H9 (cell line): ENCODE measurements at regions not wholly inside any gene's neighbourhood (a gene's known extent, or its start where the extent isn't known, plus 50 kb on each side); places are given as distances from the start of the nearest gene placed in this dataset.

ENCODE experiments used
- DNase-seq: peaks from one replicate; pipeline ENCODE4 v3.0.0-alpha.2; 2017
- H2AFZ ChIP-seq: one replicate; pipeline ENCODE4 v1.6.1; 2013; ENCODE audit warnings: mild to moderate bottlenecking, low read length, control low read depth, moderate library complexity
- H2AK5ac ChIP-seq: 2 replicates; pipeline ENCODE4 v1.6.1; 2013; ENCODE audit warnings: low read length, control low read depth, mixed read lengths; ENCODE audit not compliant: insufficient read length
- H2BK120ac ChIP-seq: one replicate; pipeline ENCODE4 v1.6.1; 2013; ENCODE audit warnings: low read depth, mild to moderate bottlenecking, low read length, control low read depth, inconsistent platforms; ENCODE audit not compliant: poor library complexity, severe bottlenecking
- H2BK12ac ChIP-seq: 2 replicates; pipeline ENCODE4 v1.6.1; 2013; ENCODE audit warnings: low read length, control low read depth, mixed read lengths, low read depth; ENCODE audit not compliant: insufficient read length
- H2BK15ac ChIP-seq: 2 replicates; pipeline ENCODE4 v1.6.1; 2013; ENCODE audit warnings: low read depth, low read length, control low read depth
- H2BK20ac ChIP-seq: one replicate; pipeline ENCODE4 v1.6.1; 2013; ENCODE audit warnings: low read depth, mild to moderate bottlenecking, low read length, control low read depth, inconsistent platforms; ENCODE audit not compliant: poor library complexity, severe bottlenecking
- H2BK5ac ChIP-seq: 2 replicates; pipeline ENCODE4 v1.6.1; 2013; ENCODE audit warnings: low read length, control low read depth, mixed read lengths; ENCODE audit not compliant: insufficient read length
- H3K14ac ChIP-seq: 2 replicates; pipeline ENCODE4 v1.6.1; 2013; ENCODE audit warnings: low read length, control low read depth; ENCODE audit not compliant: insufficient read depth
- H3K18ac ChIP-seq: 2 replicates; pipeline ENCODE4 v1.6.1; 2013; ENCODE audit warnings: low read depth, mild to moderate bottlenecking, mixed read lengths, low read length, control low read depth; ENCODE audit not compliant: insufficient read length
- H3K23ac ChIP-seq: 2 replicates; pipeline ENCODE4 v1.6.1; 2013; ENCODE audit warnings: low read length, control low read depth, mixed read lengths, low read depth; ENCODE audit not compliant: insufficient read length
- H3K23me2 ChIP-seq: 2 replicates; pipeline ENCODE4 v1.6.1; 2013; ENCODE audit warnings: low read depth, mild to moderate bottlenecking, mixed read lengths, low read length, control low read depth; ENCODE audit not compliant: insufficient read length, poor library complexity, severe bottlenecking
- H3K27ac ChIP-seq: 2 replicates; pipeline ENCODE4 v1.5.1; 2013; ENCODE audit warnings: low read length, control low read depth, mixed read lengths, low read depth; ENCODE audit not compliant: insufficient read length
- H3K27me3 ChIP-seq: 2 replicates; pipeline ENCODE4 v1.6.1; 2013; ENCODE audit warnings: low read length, control low read depth, inconsistent platforms; ENCODE audit not compliant: insufficient read depth
- H3K4ac ChIP-seq: 2 replicates; pipeline ENCODE4 v1.6.1; 2013; ENCODE audit warnings: low read depth, mild to moderate bottlenecking, control low read depth, inconsistent platforms, low read length, moderate library complexity
- H3K4me1 ChIP-seq: 2 replicates; pipeline ENCODE4 v1.6.1; 2013; ENCODE audit warnings: low read length, control low read depth, inconsistent platforms; ENCODE audit not compliant: insufficient read depth
- H3K4me2 ChIP-seq: 2 replicates; pipeline ENCODE4 v1.6.1; 2013; ENCODE audit warnings: low read length, control low read depth, mixed read lengths; ENCODE audit not compliant: insufficient read length, insufficient read depth
- H3K56ac ChIP-seq: 2 replicates; pipeline ENCODE4 v1.6.1; 2013; ENCODE audit warnings: low read depth, mild to moderate bottlenecking, mixed read lengths, low read length, control low read depth; ENCODE audit not compliant: insufficient read length
- H3K79me1 ChIP-seq: 2 replicates; pipeline ENCODE4 v1.6.1; 2013; ENCODE audit warnings: low read depth, mild to moderate bottlenecking, moderate library complexity, low read length, control low read depth, inconsistent platforms; ENCODE audit not compliant: insufficient read depth, poor library complexity, severe bottlenecking
- H3K79me2 ChIP-seq: 2 replicates; pipeline ENCODE4 v1.6.1; 2013; ENCODE audit warnings: low read length, control low read depth, inconsistent platforms; ENCODE audit not compliant: insufficient read depth
- H3K9ac ChIP-seq: 2 replicates; pipeline ENCODE4 v1.6.1; 2013; ENCODE audit warnings: low read length, control low read depth, mixed read lengths; ENCODE audit not compliant: insufficient read length; ENCODE audit errors: extremely low read depth
- H3K9me3 ChIP-seq: one replicate; pipeline ENCODE4 v1.6.1; 2013; ENCODE audit warnings: low read depth, low read length, inconsistent platforms; ENCODE audit not compliant: control insufficient read depth
- H3T11ph ChIP-seq: one replicate; pipeline ENCODE4 v1.6.1; 2013; ENCODE audit warnings: mild to moderate bottlenecking, low read length, control low read depth, inconsistent platforms
- H4K20me1 ChIP-seq: one replicate; pipeline ENCODE4 v1.6.1; 2013; ENCODE audit not compliant: control insufficient read depth, insufficient read length, insufficient read depth
- H4K5ac ChIP-seq: 2 replicates; pipeline ENCODE4 v1.6.1; 2013; ENCODE audit warnings: low read depth, mild to moderate bottlenecking, mixed read lengths, low read length, control low read depth; ENCODE audit not compliant: insufficient read length
- H4K8ac ChIP-seq: replicated peaks from 2 replicates; pipeline ENCODE4 v1.6.1; 2013; ENCODE audit warnings: low read length, control low read depth, mixed read lengths, low read depth; ENCODE audit not compliant: insufficient read length
- H4K91ac ChIP-seq: 2 replicates; pipeline ENCODE4 v1.6.1; 2013; ENCODE audit warnings: low read depth, mild to moderate bottlenecking, moderate library complexity, mixed read lengths, low read length, control low read depth; ENCODE audit not compliant: insufficient read length
- H3K27ac Mint-ChIP-seq, 3 experiments: 2 replicates in 2 of 3; 3 replicates in 1 of 3; pipeline ENCODE4 v1.8.0; 2020 to 2021; ENCODE audit warnings: mixed read lengths in 3 of 3, mild to moderate bottlenecking in 1 of 3, moderate library complexity in 1 of 3
- H3K27me3 Mint-ChIP-seq: 2 replicates; pipeline ENCODE4 v1.8.0; 2021; ENCODE audit warnings: low read depth, mild to moderate bottlenecking, moderate library complexity, mixed read lengths
- H3K36me3 Mint-ChIP-seq, 3 experiments: 2 replicates in 2 of 3; 3 replicates in 1 of 3; pipeline ENCODE4 v1.8.0; 2020 to 2021; ENCODE audit warnings: low read depth in 3 of 3, mixed read lengths in 3 of 3; ENCODE audit not compliant: insufficient read depth in 1 of 3
- H3K4me1 Mint-ChIP-seq, 2 experiments: 2 replicates each; pipeline ENCODE4 v1.8.0; 2020; ENCODE audit warnings: mixed read lengths in 2 of 2
- H3K4me3 Mint-ChIP-seq, 2 experiments: 2 replicates in 1 of 2; 3 replicates in 1 of 2; pipeline ENCODE4 v1.8.0; 2020 to 2021; ENCODE audit warnings: mild to moderate bottlenecking in 2 of 2, mixed read lengths in 2 of 2, moderate library complexity in 1 of 2
- H3K9me3 Mint-ChIP-seq, 2 experiments: 2 replicates in 1 of 2; 3 replicates in 1 of 2; pipeline ENCODE4 v1.8.0; 2020; ENCODE audit warnings: mild to moderate bottlenecking in 2 of 2, mixed read lengths in 2 of 2, moderate library complexity in 1 of 2
- WGBS: extraction: QIAGEN DNeasy Blood & Tissue Kit; methylation state at CpG from one replicate; pipeline ENCODE4 v1.1.7; 2013; ENCODE audit warnings: missing lambda C conversion rate, low lambda C conversion rate, mixed read lengths; ENCODE audit not compliant: insufficient read length; ENCODE audit errors: extremely low coverage; 5-methylcytosine and 5-hydroxymethylcytosine counted together
- TF ChIP-seq, protein P1 (sequence below): fragments of 200-600 bp; sonication (generic); conservative IDR thresholded peaks from 3 replicates; pipeline ENCODE4 v1.8.0; 2021; ENCODE audit warnings: antibody characterized with exemption, mild to moderate bottlenecking

DNA sequence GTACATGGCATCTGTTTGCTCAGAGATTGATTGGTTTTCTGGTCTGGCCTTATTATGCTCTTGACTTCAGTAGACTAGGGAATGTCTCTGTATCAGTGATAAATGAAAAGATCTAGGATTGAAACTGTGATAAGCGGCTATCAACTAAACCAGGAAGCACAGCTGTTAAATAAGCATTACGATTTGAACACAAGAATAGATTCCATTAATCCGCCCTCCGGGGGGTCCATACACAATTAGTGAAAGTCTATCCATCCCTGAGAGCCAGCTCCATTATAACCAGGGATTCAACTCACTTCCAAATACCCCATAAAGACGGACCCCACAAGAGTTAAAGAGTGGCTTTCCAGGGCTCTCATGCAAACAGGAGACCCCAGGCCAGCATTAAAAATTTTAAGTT, 279.0 kb downstream of the GRIN2B start:
- no peak overlapping the region for H4K5ac ChIP-seq
- no peak overlapping the region for H2BK12ac ChIP-seq
- TF ChIP-seq, protein P1, sequence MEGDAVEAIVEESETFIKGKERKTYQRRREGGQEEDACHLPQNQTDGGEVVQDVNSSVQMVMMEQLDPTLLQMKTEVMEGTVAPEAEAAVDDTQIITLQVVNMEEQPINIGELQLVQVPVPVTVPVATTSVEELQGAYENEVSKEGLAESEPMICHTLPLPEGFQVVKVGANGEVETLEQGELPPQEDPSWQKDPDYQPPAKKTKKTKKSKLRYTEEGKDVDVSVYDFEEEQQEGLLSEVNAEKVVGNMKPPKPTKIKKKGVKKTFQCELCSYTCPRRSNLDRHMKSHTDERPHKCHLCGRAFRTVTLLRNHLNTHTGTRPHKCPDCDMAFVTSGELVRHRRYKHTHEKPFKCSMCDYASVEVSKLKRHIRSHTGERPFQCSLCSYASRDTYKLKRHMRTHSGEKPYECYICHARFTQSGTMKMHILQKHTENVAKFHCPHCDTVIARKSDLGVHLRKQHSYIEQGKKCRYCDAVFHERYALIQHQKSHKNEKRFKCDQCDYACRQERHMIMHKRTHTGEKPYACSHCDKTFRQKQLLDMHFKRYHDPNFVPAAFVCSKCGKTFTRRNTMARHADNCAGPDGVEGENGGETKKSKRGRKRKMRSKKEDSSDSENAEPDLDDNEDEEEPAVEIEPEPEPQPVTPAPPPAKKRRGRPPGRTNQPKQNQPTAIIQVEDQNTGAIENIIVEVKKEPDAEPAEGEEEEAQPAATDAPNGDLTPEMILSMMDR: no peak
- H4K20me1 ChIP-seq: no peaks in the 10 kb centered on the region
- H3K4ac ChIP-seq: no peak overlapping the region
- Mint-ChIP-seq H3K27me3 (peaks cover 1% of the 10 kb centered on the region; the same call in 1 of the 2 replicates), H3K4me3 (no peak overlapping the region), H3K4me1 (peaks cover 15 to 17% of the 10 kb centered on the region in 2 experiments), H3K27ac (no peak overlapping the region), H3K9me3 (no peaks in the 10 kb centered on the region), H3K36me3 (0 out of 7 replicates have a peak, but pooled peaks cover 0 to 1% (median 0%) of the 10 kb centered on the region in 3 experiments)
- no peak overlapping the region for H2BK15ac ChIP-seq
- H3K79me1 ChIP-seq: no peaks in the 10 kb centered on the region
- H3K9me3 ChIP-seq: no peaks in the 10 kb centered on the region
- H3K56ac ChIP-seq: no peak overlapping the region
- H3K4me1 ChIP-seq: peaks cover 4% of the 10 kb centered on the region; the same call in 1 of the 2 replicates
- H2AK5ac ChIP-seq: no peak overlapping the region
- WGBS: no CpG with 5 or more reads among the region's 5 CpGs
- H4K91ac ChIP-seq: no peak overlapping the region
- no peak overlapping the region for H2AFZ ChIP-seq
- H3K14ac ChIP-seq: no peak overlapping the region
- no peaks in the 10 kb centered on the region for H3K79me2 ChIP-seq
- no peak overlapping the region for H2BK5ac ChIP-seq
- no peak overlapping the region for H2BK120ac ChIP-seq
- no peak overlapping the region for H3K18ac ChIP-seq
- H3K9ac ChIP-seq: no peak overlapping the region
- H3K27me3 ChIP-seq: no peaks in the 10 kb centered on the region
- H3T11ph ChIP-seq: no peak overlapping the region
- H3K23me2 ChIP-seq: no peaks in the 10 kb centered on the region
- no peak overlapping the region for H3K23ac ChIP-seq
- H3K27ac ChIP-seq: no peak overlapping the region
- no peak overlapping the region for H4K8ac ChIP-seq
- H3K4me2 ChIP-seq: no peak overlapping the region
- DNase-seq: no peak
- no peak overlapping the region for H2BK20ac ChIP-seq
